Astrocyte (in vitro differentiated cells and primary cell): ENCODE measurements at regions not wholly inside any gene's neighbourhood (a gene's known extent, or its start where the extent isn't known, plus 50 kb on each side); places are given as distances from the start of the nearest gene placed in this dataset.

Experiments
- DNase-seq: peaks from one replicate; pipeline ENCODE4 v3.0.0-alpha.2; 2010; ENCODE audit warnings: low read depth
- FAIRE-seq: peaks from 2 replicates; lab custom pipeline; 2011; peaks lifted over from hg19 to GRCh38; lab: Jason Lieb, UNC
- H2AFZ ChIP-seq: 2 replicates; pipeline ENCODE4 v1.6.0; 2012; ENCODE audit warnings: low read depth, low read length, inconsistent platforms
- H3K27ac ChIP-seq: 2 replicates; pipeline ENCODE4 v1.5.1; 2011; ENCODE audit warnings: low read depth, low read length, inconsistent platforms
- H3K27me3 ChIP-seq: 2 replicates; pipeline ENCODE4 v1.6.0; 2011; ENCODE audit warnings: low read length, inconsistent platforms; ENCODE audit not compliant: insufficient read depth
- H3K36me3 ChIP-seq: 2 replicates; pipeline ENCODE4 v1.5.1; 2011; ENCODE audit warnings: low read length, inconsistent platforms; ENCODE audit not compliant: insufficient read depth
- H3K4me1 ChIP-seq: 2 replicates; pipeline ENCODE4 v1.5.1; 2011; ENCODE audit warnings: low read length, inconsistent platforms; ENCODE audit not compliant: insufficient read depth
- H3K4me2 ChIP-seq: 2 replicates; pipeline ENCODE4 v1.6.0; 2012; ENCODE audit warnings: low read length, inconsistent platforms
- H3K4me3 ChIP-seq: 2 replicates; pipeline ENCODE4 v1.5.1; 2011; ENCODE audit warnings: low read depth, mild to moderate bottlenecking, low read length, inconsistent platforms; ENCODE audit not compliant: insufficient read depth
- H3K79me2 ChIP-seq: 2 replicates; pipeline ENCODE4 v1.6.0; 2012; ENCODE audit warnings: mild to moderate bottlenecking, low read length, inconsistent platforms; ENCODE audit not compliant: insufficient read depth
- H3K9ac ChIP-seq: 2 replicates; pipeline ENCODE4 v1.6.0; 2012; ENCODE audit warnings: mild to moderate bottlenecking, low read length, inconsistent platforms
- H3K9me3 ChIP-seq: 2 replicates; pipeline ENCODE4 v1.5.1; 2012; ENCODE audit warnings: low read depth, mild to moderate bottlenecking, low read length, inconsistent platforms; ENCODE audit not compliant: insufficient read depth
- H4K20me1 ChIP-seq: 2 replicates; pipeline ENCODE4 v1.6.0; 2012; ENCODE audit warnings: low read length, inconsistent platforms; ENCODE audit not compliant: insufficient read depth
- H3K27ac Mint-ChIP-seq: one replicate; pipeline ENCODE4 v1.8.0; 2021; ENCODE audit warnings: mild to moderate bottlenecking, mixed read lengths; ENCODE audit not compliant: unreplicated experiment
- H3K27me3 Mint-ChIP-seq: one replicate; pipeline ENCODE4 v1.8.0; 2021; ENCODE audit warnings: low read depth, mixed read lengths; ENCODE audit not compliant: unreplicated experiment
- H3K36me3 Mint-ChIP-seq: one replicate; pipeline ENCODE4 v1.8.0; 2021; ENCODE audit warnings: low read depth, mixed read lengths; ENCODE audit not compliant: unreplicated experiment
- H3K4me1 Mint-ChIP-seq: one replicate; pipeline ENCODE4 v1.8.0; 2021; ENCODE audit warnings: low read depth, mixed read lengths; ENCODE audit not compliant: unreplicated experiment
- H3K4me3 Mint-ChIP-seq: one replicate; pipeline ENCODE4 v1.8.0; 2021; ENCODE audit warnings: mild to moderate bottlenecking, moderate library complexity, mixed read lengths; ENCODE audit not compliant: unreplicated experiment
- H3K9me3 Mint-ChIP-seq: one replicate; pipeline ENCODE4 v1.8.0; 2021; ENCODE audit warnings: mild to moderate bottlenecking, mixed read lengths; ENCODE audit not compliant: unreplicated experiment
- CTCF ChIP-seq: IDR thresholded peaks from 2 replicates; pipeline ENCODE4 v1.5.1; 2011; ENCODE audit warnings: low read depth, mild to moderate bottlenecking, inconsistent platforms, low read length, moderate library complexity; ENCODE audit not compliant: insufficient read depth
- EZH2 ChIP-seq: IDR thresholded peaks from 2 replicates; pipeline ENCODE4 v1.6.1; 2012; ENCODE audit warnings: mild to moderate bottlenecking, low read length, inconsistent platforms; ENCODE audit not compliant: insufficient read depth

DNA sequence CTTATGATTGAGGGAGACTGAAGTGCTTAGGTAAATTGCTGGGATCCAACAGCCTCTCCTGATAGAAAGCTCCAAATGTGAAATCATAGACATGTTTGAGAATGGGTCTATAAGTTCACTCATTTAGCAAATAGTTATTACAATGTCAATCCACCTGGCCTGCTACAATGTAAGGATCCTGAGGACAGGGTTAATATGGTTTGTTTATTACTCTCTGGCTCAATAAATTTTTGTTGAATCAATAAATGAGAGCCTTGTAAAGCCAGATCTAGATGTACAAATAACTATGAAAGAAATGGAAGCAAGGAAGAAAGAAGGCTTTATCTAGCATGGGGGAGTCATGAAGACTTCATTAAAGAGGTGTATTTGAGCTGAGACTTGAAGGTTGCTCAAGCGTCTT, 165.6 kb upstream of the IGF1 start:
- Histone ChIP-seq H3K9me3 (no peaks in the 10 kb centered on the region), H3K27me3 (no peaks in the 10 kb centered on the region), H3K79me2 (no peaks in the 10 kb centered on the region), H3K36me3 (no peaks in the 10 kb centered on the region), H3K4me1 (no peaks in the 10 kb centered on the region), H2AFZ (no peak overlapping the region), H3K4me2 (no peak overlapping the region), H4K20me1 (no peaks in the 10 kb centered on the region), H3K4me3 (no peak overlapping the region), H3K9ac (no peak overlapping the region), H3K27ac (no peak overlapping the region)
- Mint-ChIP-seq H3K9me3 (peaks cover 6% of the 10 kb centered on the region), H3K4me3 (no peak overlapping the region), H3K27ac (no peak overlapping the region), H3K27me3 (no peaks in the 10 kb centered on the region), H3K36me3 (no peaks in the 10 kb centered on the region), H3K4me1 (no peaks in the 10 kb centered on the region)
- DNase-seq (no peak), FAIRE-seq (no peak)
- TF ChIP-seq CTCF: no peak
- TF ChIP-seq EZH2: no peak

DNA sequence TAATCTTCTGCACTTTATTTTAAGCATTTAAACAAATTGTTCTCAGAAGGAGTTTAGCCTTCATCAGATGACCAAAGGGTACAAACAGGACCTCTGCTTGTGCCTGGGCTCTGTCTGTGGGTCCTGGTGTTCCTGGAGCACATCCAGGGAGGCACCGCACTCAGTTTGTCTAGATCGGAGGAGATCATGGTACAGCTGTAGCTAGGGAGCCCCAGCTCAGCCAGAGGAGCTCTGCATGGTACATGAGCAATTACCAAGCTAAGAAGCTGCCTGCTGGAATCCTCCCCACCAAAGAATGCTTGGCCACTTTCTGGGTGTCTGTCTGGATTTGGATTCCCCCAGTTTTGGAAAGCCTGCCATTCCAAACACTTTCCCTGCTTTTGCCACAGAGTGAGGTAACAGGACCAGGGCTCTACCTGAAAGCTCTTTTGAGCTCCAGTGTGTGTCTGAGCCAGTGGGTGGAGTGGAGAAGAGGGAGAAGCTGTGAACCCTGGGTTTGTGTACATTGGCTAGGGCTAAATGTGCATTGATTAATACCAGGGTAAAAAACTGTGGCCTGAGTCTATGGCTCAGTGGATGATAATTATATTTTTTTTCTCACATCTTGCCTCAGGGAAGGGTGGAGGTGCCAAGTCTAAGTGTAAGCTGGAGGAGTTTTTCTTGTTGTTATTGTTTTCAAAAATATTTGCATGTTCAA, 163.7 kb upstream of the IGF1 start:
- no peak for FAIRE-seq
- H3K4me2 ChIP-seq: no peak overlapping the region

More for the DNA sequence above, 163.7 kb upstream of the IGF1 start:
- TF ChIP-seq CTCF (no peak), EZH2 (no peak)
- Histone ChIP-seq H3K9me3 (no peaks in the 10 kb centered on the region), H2AFZ (no peak overlapping the region), H3K27me3 (no peaks in the 10 kb centered on the region), H4K20me1 (no peaks in the 10 kb centered on the region), H3K4me1 (no peaks in the 10 kb centered on the region), H3K9ac (no peak overlapping the region), H3K79me2 (no peaks in the 10 kb centered on the region), H3K27ac (no peak overlapping the region), H3K36me3 (no peaks in the 10 kb centered on the region), H3K4me3 (no peak overlapping the region)
- no peak overlapping the region for H3K4me3 Mint-ChIP-seq
- no peaks in the 10 kb centered on the region for H3K36me3 Mint-ChIP-seq
- no peak for DNase-seq
- no peak overlapping the region for H3K27ac Mint-ChIP-seq
- H3K9me3 Mint-ChIP-seq: peaks cover 10% of the 10 kb centered on the region
- no peaks in the 10 kb centered on the region for H3K4me1 Mint-ChIP-seq
- no peaks in the 10 kb centered on the region for H3K27me3 Mint-ChIP-seq
